Spleen (tissue), 7 donors: ENCODE measurements at regions not wholly inside any gene's neighbourhood (a gene's known extent, or its start where the extent isn't known, plus 50 kb on each side); places are given as distances from the start of the nearest gene placed in this dataset.

Source experiments
- POLR2A ChIP-seq, 3 donors: fragments of 450-650 bp; IDR thresholded peaks; one replicate each; pipeline ENCODE4 v1.5.1; 2017; ENCODE audit warnings: antibody characterized with exemption in 3 of 3, mild to moderate bottlenecking in 1 of 3
- POLR2AphosphoS5 ChIP-seq, 3 donors: sonication (generic); formaldehyde crosslinking; IDR thresholded peaks; one replicate each; pipeline ENCODE4 v1.5.1; 2017; ENCODE audit warnings: antibody characterized with exemption in 3 of 3
- TF ChIP-seq, protein P1 (sequence below), 11 experiments: fragments of 200-600 bp in 7 of 11; fragments of 450-650 bp in 4 of 11; sonication (generic) in 4 of 11; IDR thresholded peaks in 8 of 11; conservative IDR thresholded peaks in 3 of 11; 1 replicate in 7 of 11; 2 replicates in 4 of 11; pipeline versions ENCODE4 v1.4.0 to v1.8.0; 2016 to 2021; ENCODE audit warnings: antibody characterized with exemption in 11 of 11, inconsistent platforms in 4 of 11, mild to moderate bottlenecking in 1 of 11
- donor health status: DM: no; HTN: no; CAD: no; lungs with moderate emphysema.
- donor health status: DM: no; HTN: no; CAD: no.
- donor health status: DM: no; HTN: no; CAD: no.

DNA sequence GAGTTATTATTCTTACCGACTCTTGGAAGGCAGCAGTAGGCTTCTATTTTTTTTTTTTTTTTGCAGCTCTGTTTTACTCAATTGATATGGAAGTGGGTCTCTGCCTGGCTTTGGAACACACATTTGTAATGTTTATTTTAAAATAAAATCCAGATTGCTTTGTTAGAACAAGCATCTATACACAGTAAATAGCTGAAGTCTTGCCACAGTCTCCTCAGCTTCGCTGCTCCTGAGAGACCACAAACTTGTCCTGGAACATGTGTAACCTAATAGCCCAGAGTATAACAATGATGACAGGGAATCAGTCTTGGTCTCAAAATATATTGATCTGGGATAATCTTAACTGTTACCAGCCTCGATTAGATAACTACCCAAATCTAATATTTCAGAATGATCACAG, 299.8 kb upstream of the NOX3 start:
- TF ChIP-seq, protein P1, sequence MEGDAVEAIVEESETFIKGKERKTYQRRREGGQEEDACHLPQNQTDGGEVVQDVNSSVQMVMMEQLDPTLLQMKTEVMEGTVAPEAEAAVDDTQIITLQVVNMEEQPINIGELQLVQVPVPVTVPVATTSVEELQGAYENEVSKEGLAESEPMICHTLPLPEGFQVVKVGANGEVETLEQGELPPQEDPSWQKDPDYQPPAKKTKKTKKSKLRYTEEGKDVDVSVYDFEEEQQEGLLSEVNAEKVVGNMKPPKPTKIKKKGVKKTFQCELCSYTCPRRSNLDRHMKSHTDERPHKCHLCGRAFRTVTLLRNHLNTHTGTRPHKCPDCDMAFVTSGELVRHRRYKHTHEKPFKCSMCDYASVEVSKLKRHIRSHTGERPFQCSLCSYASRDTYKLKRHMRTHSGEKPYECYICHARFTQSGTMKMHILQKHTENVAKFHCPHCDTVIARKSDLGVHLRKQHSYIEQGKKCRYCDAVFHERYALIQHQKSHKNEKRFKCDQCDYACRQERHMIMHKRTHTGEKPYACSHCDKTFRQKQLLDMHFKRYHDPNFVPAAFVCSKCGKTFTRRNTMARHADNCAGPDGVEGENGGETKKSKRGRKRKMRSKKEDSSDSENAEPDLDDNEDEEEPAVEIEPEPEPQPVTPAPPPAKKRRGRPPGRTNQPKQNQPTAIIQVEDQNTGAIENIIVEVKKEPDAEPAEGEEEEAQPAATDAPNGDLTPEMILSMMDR (IDR thresholded peaks at IDR 0.05 in 8 of 11, conservative IDR thresholded peaks at IDR 0.05 in 3 of 11), result no peak
- TF ChIP-seq POLR2A (IDR thresholded peaks at IDR 0.05), result no peak
- TF ChIP-seq POLR2AphosphoS5 (IDR thresholded peaks at IDR 0.05), result no peak
